HEK293T (cell line): ENCODE measurements at regions not wholly inside any gene's neighbourhood (a gene's known extent, or its start where the extent isn't known, plus 50 kb on each side); places are given as distances from the start of the nearest gene placed in this dataset.

Source experiments
- CTCF ChIA-PET: fragments of 350-600 bp; formaldehyde crosslinking; extraction: SDS; loops from one replicate; lab custom pipeline; 2021; ENCODE audit warnings: antibody characterized with exemption, inconsistent platforms; lab: Yijun Ruan, JAX
- POLR2A ChIA-PET: fragments of 350-600 bp; formaldehyde crosslinking; extraction: SDS; loops from one replicate; lab custom pipeline; 2020; ENCODE audit warnings: antibody characterized with exemption, inconsistent platforms; lab: Yijun Ruan, JAX
- DNase-seq: peaks from one replicate; pipeline ENCODE4 v3.0.0; 2012; ENCODE audit warnings: mixed read lengths; ENCODE audit errors: extremely low spot score
- ARNT ChIP-seq: fragments of 450-650 bp; IDR thresholded peaks from 2 replicates; pipeline ENCODE4 v1.6.1; 2017; ENCODE audit warnings: mild to moderate bottlenecking
- BHLHE40 ChIP-seq: fragments of 450-650 bp; IDR thresholded peaks from 2 replicates; pipeline ENCODE4 v1.6.1; 2016; ENCODE audit warnings: mild to moderate bottlenecking, moderate library complexity, borderline replicate concordance
- CTBP1 ChIP-seq: fragments of 450-650 bp; IDR thresholded peaks from 2 replicates; pipeline ENCODE4 v1.6.1; 2016; ENCODE audit warnings: borderline replicate concordance
- ELF4 ChIP-seq: fragments of 450-650 bp; IDR thresholded peaks from 2 replicates; pipeline ENCODE4 v1.6.1; 2017; ENCODE audit warnings: antibody characterized with exemption
- FOXA1 ChIP-seq: fragments of 450-650 bp; IDR thresholded peaks from 2 replicates; pipeline ENCODE4 v1.6.1; 2016; ENCODE audit warnings: mild to moderate bottlenecking
- FOXK2 ChIP-seq: fragments of 450-650 bp; IDR thresholded peaks from 2 replicates; pipeline ENCODE4 v1.6.1; 2016; ENCODE audit warnings: mild to moderate bottlenecking
- FOXM1 ChIP-seq: fragments of 450-650 bp; IDR thresholded peaks from 2 replicates; pipeline ENCODE4 v1.6.1; 2017; ENCODE audit warnings: mild to moderate bottlenecking, borderline replicate concordance
- HDGF ChIP-seq: fragments of 450-650 bp; IDR thresholded peaks from 2 replicates; pipeline ENCODE4 v1.6.1; 2017; ENCODE audit warnings: antibody characterized with exemption, borderline replicate concordance
- L3MBTL2 ChIP-seq: fragments of 450-650 bp; conservative IDR thresholded peaks from 2 replicates; pipeline ENCODE4 v1.6.1; 2016; ENCODE audit warnings: mild to moderate bottlenecking
- LEF1 ChIP-seq: fragments of 450-650 bp; IDR thresholded peaks from 2 replicates; pipeline ENCODE4 v1.6.1; 2017; ENCODE audit warnings: mild to moderate bottlenecking, borderline replicate concordance
- NFRKB ChIP-seq: fragments of 450-650 bp; IDR thresholded peaks from 2 replicates; pipeline ENCODE4 v1.6.1; 2016; ENCODE audit warnings: mild to moderate bottlenecking, moderate library complexity
- PKNOX1 ChIP-seq: fragments of 450-650 bp; IDR thresholded peaks from 2 replicates; pipeline ENCODE4 v1.6.1; 2016
- SP1 ChIP-seq: fragments of 450-650 bp; IDR thresholded peaks from 2 replicates; pipeline ENCODE4 v1.6.1; 2017
- SUZ12 ChIP-seq: fragments of 450-650 bp; IDR thresholded peaks from 2 replicates; pipeline ENCODE4 v1.6.1; 2016; ENCODE audit warnings: mild to moderate bottlenecking
- TARDBP ChIP-seq: fragments of 450-650 bp; IDR thresholded peaks from 2 replicates; pipeline ENCODE4 v1.6.1; 2016
- ZNF384 ChIP-seq: fragments of 450-650 bp; IDR thresholded peaks from 2 replicates; pipeline ENCODE4 v1.6.1; 2016

- no peak for DNase-seq
- TF ChIP-seq NFRKB (no peak), SUZ12 (no peak), FOXK2 (no peak), L3MBTL2 (no peak), TARDBP (no peak), PKNOX1 (no peak)
- ChIA-PET CTCF (no interaction called here), POLR2A (no interaction called here)
Observed at GRCh38 chr11:106321601-106322000, 244.1 kb downstream of the AASDHPPT start.

GRCh38 chr11:106322106-106322505 is 244.6 kb downstream of the AASDHPPT start:
- CTCF ChIA-PET, result no interaction called here
- TF ChIP-seq NFRKB, result no peak
- no peak for TF ChIP-seq FOXA1
- no peak for TF ChIP-seq ELF4
- TF ChIP-seq ARNT, result no peak
- no peak for TF ChIP-seq FOXM1
- no peak for TF ChIP-seq BHLHE40
- TF ChIP-seq L3MBTL2, result no peak
- no peak for TF ChIP-seq HDGF
- no peak for DNase-seq
- POLR2A ChIA-PET, result no interaction called here

- ChIA-PET POLR2A (no interaction called here), CTCF (no interaction called here)
- DNase-seq, result no peak
- no peak for TF ChIP-seq FOXA1
- no peak for TF ChIP-seq TARDBP
- no peak for TF ChIP-seq FOXK2
- TF ChIP-seq SUZ12, result no peak
- TF ChIP-seq ZNF384, result no peak
- no peak for TF ChIP-seq FOXM1
- TF ChIP-seq CTBP1, result no peak
- no peak for TF ChIP-seq LEF1
- no peak for TF ChIP-seq L3MBTL2
- TF ChIP-seq ARNT, result no peak
- TF ChIP-seq ELF4, result no peak
- no peak for TF ChIP-seq HDGF
- TF ChIP-seq NFRKB, result no peak
- TF ChIP-seq SP1, result no peak
- TF ChIP-seq BHLHE40, result no peak
- TF ChIP-seq PKNOX1, result no peak
Observed at GRCh38 chr11:106326087-106326486, 248.6 kb downstream of the AASDHPPT start.

GRCh38 chr11:106327134-106327533 is 249.7 kb downstream of the AASDHPPT start:
- CTCF ChIA-PET, result no interaction called here
- no peak for DNase-seq
- POLR2A ChIA-PET, result no interaction called here

GRCh38 chr11:106327637-106328036 is 250.2 kb downstream of the AASDHPPT start:
- no peak for DNase-seq
- ChIA-PET POLR2A (no interaction called here), CTCF (no interaction called here)
- TF ChIP-seq FOXM1 (no peak), ZNF384 (no peak), BHLHE40 (no peak), L3MBTL2 (no peak), LEF1 (no peak), TARDBP (no peak), FOXK2 (no peak), NFRKB (no peak), ELF4 (no peak), FOXA1 (no peak), SP1 (no peak), PKNOX1 (no peak)

More at GRCh38 chr11:106327134-106327533, 249.7 kb downstream of the AASDHPPT start:
- TF ChIP-seq NFRKB, result no peak
- TF ChIP-seq PKNOX1, result no peak
- no peak for TF ChIP-seq CTBP1
- TF ChIP-seq FOXA1, result no peak
- no peak for TF ChIP-seq LEF1
- no peak for TF ChIP-seq HDGF
- TF ChIP-seq L3MBTL2, result no peak
- TF ChIP-seq SUZ12, result no peak
- TF ChIP-seq ELF4, result no peak
- no peak for TF ChIP-seq FOXK2
- no peak for TF ChIP-seq SP1
- TF ChIP-seq FOXM1, result no peak
- no peak for TF ChIP-seq ARNT
- no peak for TF ChIP-seq TARDBP
- no peak for TF ChIP-seq BHLHE40
- TF ChIP-seq ZNF384, result no peak

GRCh38 chr11:106329273-106330018 is 252.0 kb downstream of the AASDHPPT start:
- ChIA-PET CTCF (no interaction called here), POLR2A (no interaction called here)
- no peak for TF ChIP-seq TARDBP
- TF ChIP-seq ELF4, result no peak
- no peak for TF ChIP-seq HDGF
- TF ChIP-seq CTBP1, result no peak
- no peak for TF ChIP-seq NFRKB
- TF ChIP-seq FOXM1, result no peak
- no peak for TF ChIP-seq SUZ12
- TF ChIP-seq ZNF384, result no peak
- TF ChIP-seq ARNT, result no peak
- TF ChIP-seq PKNOX1, result no peak
- TF ChIP-seq SP1, result no peak
- no peak for TF ChIP-seq LEF1
- no peak for TF ChIP-seq L3MBTL2
- TF ChIP-seq FOXK2, result no peak
- no peak for DNase-seq
